Choroid plexus epithelial cell (primary cell): ENCODE measurements at regions not wholly inside any gene's neighbourhood (a gene's known extent, or its start where the extent isn't known, plus 50 kb on each side); places are given as distances from the start of the nearest gene placed in this dataset.

Source experiments
- DNase-seq: peaks from one replicate; pipeline ENCODE4 v3.0.0-alpha.2; 2010; ENCODE audit warnings: low read depth
- H3K4me3 ChIP-seq: 2 replicates; pipeline ENCODE4 v1.5.1; 2011; ENCODE audit warnings: low read depth, mild to moderate bottlenecking, control low read depth, low read length, moderate library complexity
- TF ChIP-seq, protein P1 (sequence below): conservative IDR thresholded peaks from 2 replicates; pipeline ENCODE4 v1.5.1; 2011; ENCODE audit warnings: low read depth, mild to moderate bottlenecking, control low read depth, inconsistent platforms, low read length, moderate library complexity

DNA sequence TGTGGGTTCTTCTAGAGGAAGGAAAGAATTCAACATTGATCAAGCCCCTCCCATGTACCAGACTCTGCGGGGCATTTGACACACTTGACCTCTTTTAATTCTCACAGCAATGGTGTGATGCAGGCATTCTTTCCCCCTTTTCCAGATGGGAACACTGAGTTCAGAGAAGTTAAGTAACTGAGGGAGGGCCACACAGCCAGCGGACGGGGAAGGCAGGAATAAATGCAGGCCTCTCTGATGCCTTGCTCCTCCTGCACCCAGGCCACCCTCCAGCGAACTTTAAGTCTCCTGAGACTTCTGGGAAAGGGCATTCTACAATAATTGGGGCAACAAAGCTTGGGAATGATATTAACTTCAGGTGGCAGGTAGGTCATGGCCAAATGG, 227.4 kb downstream of the UACA start:
- no peak for DNase-seq
- no peak overlapping the region for H3K4me3 ChIP-seq
- TF ChIP-seq, protein P1, sequence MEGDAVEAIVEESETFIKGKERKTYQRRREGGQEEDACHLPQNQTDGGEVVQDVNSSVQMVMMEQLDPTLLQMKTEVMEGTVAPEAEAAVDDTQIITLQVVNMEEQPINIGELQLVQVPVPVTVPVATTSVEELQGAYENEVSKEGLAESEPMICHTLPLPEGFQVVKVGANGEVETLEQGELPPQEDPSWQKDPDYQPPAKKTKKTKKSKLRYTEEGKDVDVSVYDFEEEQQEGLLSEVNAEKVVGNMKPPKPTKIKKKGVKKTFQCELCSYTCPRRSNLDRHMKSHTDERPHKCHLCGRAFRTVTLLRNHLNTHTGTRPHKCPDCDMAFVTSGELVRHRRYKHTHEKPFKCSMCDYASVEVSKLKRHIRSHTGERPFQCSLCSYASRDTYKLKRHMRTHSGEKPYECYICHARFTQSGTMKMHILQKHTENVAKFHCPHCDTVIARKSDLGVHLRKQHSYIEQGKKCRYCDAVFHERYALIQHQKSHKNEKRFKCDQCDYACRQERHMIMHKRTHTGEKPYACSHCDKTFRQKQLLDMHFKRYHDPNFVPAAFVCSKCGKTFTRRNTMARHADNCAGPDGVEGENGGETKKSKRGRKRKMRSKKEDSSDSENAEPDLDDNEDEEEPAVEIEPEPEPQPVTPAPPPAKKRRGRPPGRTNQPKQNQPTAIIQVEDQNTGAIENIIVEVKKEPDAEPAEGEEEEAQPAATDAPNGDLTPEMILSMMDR: no peak

DNA sequence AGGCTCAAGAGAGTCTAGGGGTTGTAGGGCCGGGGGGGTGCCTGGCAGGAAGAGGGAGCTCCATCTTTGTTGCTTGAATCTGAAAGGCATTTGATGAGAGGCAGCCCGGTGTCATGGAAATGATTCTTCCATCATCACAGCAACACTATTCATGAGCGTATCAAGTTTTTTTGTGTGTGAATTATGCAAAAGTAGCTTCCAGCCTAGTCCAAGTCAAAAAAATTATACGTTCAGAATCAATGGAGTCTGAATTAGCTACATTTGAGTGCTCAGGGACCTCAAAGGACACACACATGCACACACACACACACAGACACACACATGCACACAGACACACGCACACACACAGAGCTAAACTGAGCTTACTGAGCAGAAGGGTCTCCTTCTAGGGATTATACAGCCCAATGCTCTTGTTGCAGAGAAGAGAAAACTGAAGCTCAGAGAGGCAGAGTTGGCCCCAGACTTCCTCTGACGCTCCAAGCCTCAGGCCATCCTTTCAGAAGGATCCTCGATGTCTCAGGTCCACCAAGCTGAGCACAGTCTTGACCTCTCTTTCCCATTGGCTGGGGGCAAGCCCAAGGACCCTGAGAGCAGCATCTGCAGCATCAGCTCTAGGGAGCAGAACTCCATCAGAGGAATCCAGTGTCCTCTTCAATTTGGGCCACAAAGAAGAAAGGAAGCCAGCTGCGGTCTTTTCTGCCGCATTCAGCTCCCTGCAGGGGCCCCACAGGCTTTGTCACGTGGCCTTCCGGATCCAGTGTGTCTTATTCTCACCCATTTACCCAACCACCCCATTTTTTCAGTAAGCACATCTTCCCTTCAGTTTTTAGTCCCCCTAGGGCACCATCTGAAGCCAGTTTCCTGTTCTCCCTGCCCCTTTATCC, 228.0 kb downstream of the UACA start:
- H3K4me3 ChIP-seq: no peak overlapping the region
- no peak for DNase-seq
- TF ChIP-seq, protein P1: no peak

DNA sequence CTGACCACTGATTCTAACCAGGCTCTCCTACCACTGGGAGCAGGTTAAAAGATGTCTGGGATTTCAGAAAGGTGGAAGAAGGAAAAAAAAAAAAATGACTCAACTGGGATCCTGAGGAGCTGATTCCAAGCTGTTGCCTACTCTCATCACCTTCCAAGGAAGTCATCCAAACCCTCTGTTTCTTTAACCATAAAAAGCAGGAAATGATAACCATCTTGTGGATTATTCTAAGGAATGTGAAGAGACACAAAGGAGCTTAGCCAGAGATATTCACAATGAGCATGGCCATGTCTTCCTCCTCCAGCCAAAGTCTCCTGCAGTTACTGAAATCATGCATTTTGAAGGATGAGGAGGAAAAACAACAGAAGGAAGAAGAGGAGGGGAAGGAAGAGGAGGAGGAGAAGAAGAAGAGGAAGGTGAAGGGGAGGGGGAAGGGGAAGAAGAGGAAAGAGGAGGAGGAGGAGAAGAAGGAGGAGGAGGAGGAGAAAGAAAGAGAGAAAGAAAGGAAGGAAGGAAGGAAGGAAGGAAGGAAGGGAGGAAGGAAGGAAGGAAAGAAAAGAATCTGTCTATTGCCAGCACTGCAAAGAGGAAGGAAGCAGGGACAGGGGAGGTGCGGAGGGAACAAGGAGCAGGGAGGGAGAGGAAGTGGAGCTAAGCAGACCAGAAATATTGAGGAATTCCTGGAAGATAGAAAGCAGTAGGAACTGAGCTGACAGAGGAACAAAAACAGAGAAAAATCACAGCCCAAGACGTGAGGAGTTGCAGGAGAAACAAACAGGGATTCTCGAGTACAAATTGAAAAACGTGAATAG, 229.2 kb downstream of the UACA start:
- DNase-seq: no peak
- TF ChIP-seq, protein P1: no peak
- no peak overlapping the region for H3K4me3 ChIP-seq

DNA sequence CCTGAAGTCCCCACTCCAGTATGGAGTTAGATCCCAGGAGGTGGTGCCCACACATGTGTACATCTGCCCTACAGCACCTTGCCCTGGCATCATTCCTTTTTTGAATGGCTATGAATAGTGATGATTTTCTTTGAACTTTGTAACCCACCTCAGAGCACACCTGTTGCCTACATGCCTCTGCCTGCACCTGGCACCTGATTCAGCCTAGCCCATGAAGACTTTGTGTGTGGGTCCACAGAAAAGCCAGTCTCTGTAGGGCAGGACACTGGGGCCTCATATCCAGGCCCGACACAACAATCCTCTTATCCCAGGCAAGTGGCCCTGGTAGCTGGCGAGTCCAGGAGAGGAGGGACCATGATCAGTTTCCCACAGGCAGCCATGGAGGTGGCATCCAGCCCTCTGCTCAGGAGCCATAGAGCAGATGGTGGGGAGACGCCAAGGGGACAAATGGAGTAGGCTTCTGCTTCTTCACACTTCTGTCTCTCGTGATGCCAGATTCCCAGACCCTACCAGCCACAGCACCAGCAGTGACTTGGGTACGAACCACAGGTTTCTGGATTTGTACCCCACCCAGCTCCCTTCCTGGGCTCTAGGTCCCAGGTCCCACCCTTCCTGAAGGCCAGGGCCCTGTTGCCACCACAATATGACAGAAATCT, 230.7 kb downstream of the UACA start:
- no peak overlapping the region for H3K4me3 ChIP-seq
- TF ChIP-seq, protein P1: no peak

DNA sequence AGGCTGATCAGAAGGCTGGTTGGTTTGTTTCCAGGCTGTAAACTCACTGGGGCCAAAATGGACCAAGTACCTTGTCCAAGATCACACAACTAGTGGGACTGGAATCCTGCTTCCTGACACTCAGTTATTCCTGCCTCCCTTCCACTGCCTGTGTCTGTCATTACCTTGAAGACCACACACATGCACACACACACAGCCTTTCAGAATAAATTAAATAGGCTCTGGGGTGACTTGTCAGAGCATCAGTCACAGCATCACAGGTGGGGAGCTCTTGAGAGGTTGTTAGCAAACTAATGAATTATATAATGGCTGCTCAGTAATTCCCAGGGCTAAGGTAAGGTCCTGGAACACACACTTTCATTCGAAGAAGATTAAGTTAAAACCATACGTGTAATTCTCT, 231.8 kb downstream of the UACA start:
- TF ChIP-seq, protein P1: no peak
- DNase-seq: no peak
- no peak overlapping the region for H3K4me3 ChIP-seq

More for the DNA sequence above, 230.7 kb downstream of the UACA start:
- no peak for DNase-seq

DNA sequence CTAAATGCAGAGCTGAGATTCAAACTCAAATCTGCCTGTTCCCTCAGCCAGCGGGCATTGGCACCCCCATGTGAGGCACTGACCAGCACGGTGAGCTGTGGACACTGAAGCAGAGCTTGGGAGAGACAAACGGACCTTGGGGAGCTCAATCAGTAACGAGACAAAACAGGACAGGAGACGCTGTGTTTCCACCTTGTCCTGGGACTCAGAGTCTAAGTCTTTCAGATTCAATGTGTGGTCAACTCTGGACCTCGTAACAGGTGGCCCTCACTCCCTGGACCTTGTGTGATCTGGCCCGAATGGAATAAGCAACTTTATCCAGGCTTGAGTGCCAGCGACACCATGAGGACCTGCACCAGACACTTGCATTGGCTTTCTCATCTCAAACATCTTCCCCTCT, 232.5 kb downstream of the UACA start:
- DNase-seq: no peak
- TF ChIP-seq, protein P1: no peak
- H3K4me3 ChIP-seq: no peak overlapping the region
